ENCODE measurements at regions not wholly inside any gene's neighbourhood (a gene's known extent, or its start where the extent isn't known, plus 50 kb on each side); places are given as distances from the start of the nearest gene placed in this dataset.

- ATAC-seq (no peak), DNase-seq (no peak)
- Histone ChIP-seq H3K4me3 (no peak overlapping the region), H3K4me1 (no peaks in the 10 kb centered on the region), H3K36me3 (no peaks in the 10 kb centered on the region), H3K9me3 (no peaks in the 10 kb centered on the region), H3K27me3 (no peaks in the 10 kb centered on the region), H3K27ac (no peak overlapping the region)
- intact Hi-C loops (cut with DNase I) = no loop called here
- no peak for TF ChIP-seq CTCF (IDR thresholded peaks at IDR 0.05)
These were observed 491.0 kb downstream of the NAV3 start for GRCh38 chr12:78321696-78322095.

DNA sequence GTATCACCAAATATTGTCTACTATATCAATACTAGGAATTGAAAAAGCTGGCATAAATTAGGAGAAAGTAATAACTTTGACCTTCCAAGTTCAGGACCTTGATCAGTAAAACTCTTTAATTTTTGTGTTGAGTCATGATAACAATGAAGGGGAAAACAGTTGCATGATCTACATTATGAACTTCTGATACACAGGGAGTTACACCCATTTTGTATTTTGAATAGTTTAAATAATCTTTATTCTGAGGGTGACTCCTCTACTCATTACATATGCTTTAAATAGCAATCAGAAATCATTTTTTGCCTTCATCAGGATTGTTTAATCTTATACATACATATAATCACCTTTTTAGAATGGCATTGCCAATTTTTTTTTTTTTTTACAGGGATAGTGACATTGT is 492.5 kb downstream of the NAV3 start:
- Histone ChIP-seq H3K4me3 (no peak overlapping the region), H3K4me1 (no peaks in the 10 kb centered on the region), H3K27ac (no peak overlapping the region), H3K9me3 (no peaks in the 10 kb centered on the region), H3K36me3 (no peaks in the 10 kb centered on the region), H3K27me3 (no peaks in the 10 kb centered on the region)
- no peak for TF ChIP-seq CTCF (IDR thresholded peaks at IDR 0.05)
- ATAC-seq = no peak
- no peak for DNase-seq
- intact Hi-C loops (cut with DNase I) = no loop called here

DNA sequence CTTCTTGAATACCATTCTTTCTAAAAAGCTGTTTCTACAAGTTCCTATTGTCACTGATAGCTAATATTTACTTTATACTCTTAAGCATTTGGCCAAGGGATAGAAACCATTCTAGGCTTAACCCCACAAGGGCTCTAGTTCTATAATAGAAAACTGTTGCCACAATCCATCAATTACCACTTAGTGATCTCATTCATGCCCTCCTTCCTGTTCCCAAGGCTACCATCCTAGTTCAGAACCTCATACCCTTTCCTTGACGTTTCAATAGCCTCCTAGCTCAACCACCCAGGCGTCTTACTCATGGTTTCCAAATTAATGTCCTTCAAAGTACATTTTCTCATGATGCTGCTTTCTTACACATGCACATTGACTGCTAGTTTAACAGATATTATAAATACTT is 493.5 kb downstream of the NAV3 start:
- ATAC-seq (no peak), DNase-seq (no peak)

DNA sequence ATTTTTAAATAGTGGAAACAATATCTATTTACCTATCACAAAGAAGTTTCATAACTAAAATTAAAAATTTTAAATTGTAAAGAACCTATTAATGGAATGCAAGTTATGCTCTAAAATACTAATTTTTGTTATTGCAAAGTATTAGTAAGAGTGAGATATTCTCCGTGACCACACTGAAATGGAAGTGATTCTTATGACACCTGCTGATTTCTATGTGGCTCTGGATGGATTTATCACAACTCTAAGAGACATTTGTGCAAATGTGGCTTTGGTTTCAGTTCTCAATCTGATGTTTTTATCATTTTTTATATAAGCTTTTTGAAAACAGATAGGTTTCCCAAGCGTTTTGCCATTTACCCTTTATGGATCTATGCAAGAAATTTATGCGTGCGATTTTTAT is 497.8 kb downstream of the NAV3 start:
- Histone ChIP-seq H3K27me3 (no peaks in the 10 kb centered on the region), H3K36me3 (no peaks in the 10 kb centered on the region), H3K4me1 (no peaks in the 10 kb centered on the region), H3K27ac (no peak overlapping the region), H3K4me3 (no peak overlapping the region), H3K9me3 (no peaks in the 10 kb centered on the region)
- TF ChIP-seq CTCF (IDR thresholded peaks at IDR 0.05) = no peak
- no peak for DNase-seq
- intact Hi-C loops (cut with DNase I) = no loop called here
- no peak for ATAC-seq

More for the DNA sequence above, 493.5 kb downstream of the NAV3 start:
- no peak overlapping the region for H3K27ac ChIP-seq
- no peak for TF ChIP-seq CTCF (IDR thresholded peaks at IDR 0.05)
- no peaks in the 10 kb centered on the region for H3K9me3 ChIP-seq
- no peaks in the 10 kb centered on the region for H3K27me3 ChIP-seq
- intact Hi-C loops (cut with DNase I) = no loop called here
- no peak overlapping the region for H3K4me3 ChIP-seq
- H3K4me1 ChIP-seq = no peaks in the 10 kb centered on the region
- no peaks in the 10 kb centered on the region for H3K36me3 ChIP-seq

DNA sequence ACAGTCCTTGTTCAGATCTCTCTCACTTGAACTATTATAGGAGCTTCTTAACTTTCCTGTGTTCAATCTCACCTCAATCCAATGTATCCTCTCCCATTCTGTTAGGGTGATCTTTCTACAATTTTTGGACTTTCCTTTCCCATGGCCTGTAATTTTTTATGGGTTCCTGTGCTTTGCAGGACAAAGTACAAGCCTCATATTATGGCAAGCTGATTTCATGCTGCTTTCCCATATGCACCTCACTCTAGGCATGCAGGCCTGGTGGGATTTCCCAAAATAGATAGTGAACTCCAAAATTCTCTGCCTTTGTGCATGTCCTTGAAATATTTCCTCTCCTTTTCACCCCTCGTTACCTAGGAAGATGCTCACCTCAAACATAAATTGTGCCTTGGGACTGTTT is 499.4 kb downstream of the NAV3 start:
- no peaks in the 10 kb centered on the region for H3K36me3 ChIP-seq
- H3K4me1 ChIP-seq = no peaks in the 10 kb centered on the region
- H3K27ac ChIP-seq = no peak overlapping the region
- H3K27me3 ChIP-seq = no peaks in the 10 kb centered on the region
- no peak for TF ChIP-seq CTCF (IDR thresholded peaks at IDR 0.05)
- no peaks in the 10 kb centered on the region for H3K9me3 ChIP-seq
- intact Hi-C loops (cut with DNase I) = no loop called here
- H3K4me3 ChIP-seq = no peak overlapping the region
- ATAC-seq (no peak), DNase-seq (no peak)

Measured in left lung (tissue), 4 donors.